ENCODE measurements at regions not wholly inside any gene's neighbourhood (a gene's known extent, or its start where the extent isn't known, plus 50 kb on each side); places are given as distances from the start of the nearest gene placed in this dataset.

- no peak overlapping the region for H3K27ac ChIP-seq (ENCODE audit: low read depth, low read length)
- no peaks in the 10 kb centered on the region for H3K27me3 ChIP-seq (ENCODE audit: insufficient read depth, low read length, poor library complexity, severe bottlenecking)
- H3K27ac Mint-ChIP-seq = no peak overlapping the region
- no peak overlapping the region for H3K4me3 ChIP-seq (ENCODE audit: low read length)
- DNase-seq = no peak
- no peaks in the 10 kb centered on the region for H3K36me3 ChIP-seq (ENCODE audit: insufficient read depth, low read length)
- no peaks in the 10 kb centered on the region for H3K4me1 Mint-ChIP-seq
- H3K36me3 Mint-ChIP-seq = no peaks in the 10 kb centered on the region
- H3K4me1 ChIP-seq (ENCODE audit: insufficient read depth, low read length) = no peaks in the 10 kb centered on the region
- H3K4me3 Mint-ChIP-seq = no peak overlapping the region
- CTCF ChIA-PET = no interaction called here
- H3K27me3 Mint-ChIP-seq = peaks cover 0 to 4% of the 10 kb centered on the region in 2 donors
- POLR2A ChIA-PET = no interaction called here
- H3K9me3 ChIP-seq (ENCODE audit: low read length) = no peaks in the 10 kb centered on the region
- no peaks in the 10 kb centered on the region for H3K9me3 Mint-ChIP-seq
These were observed 231.7 kb downstream of the MZT1 start for GRCh38 chr13:72495681-72496080.

DNA sequence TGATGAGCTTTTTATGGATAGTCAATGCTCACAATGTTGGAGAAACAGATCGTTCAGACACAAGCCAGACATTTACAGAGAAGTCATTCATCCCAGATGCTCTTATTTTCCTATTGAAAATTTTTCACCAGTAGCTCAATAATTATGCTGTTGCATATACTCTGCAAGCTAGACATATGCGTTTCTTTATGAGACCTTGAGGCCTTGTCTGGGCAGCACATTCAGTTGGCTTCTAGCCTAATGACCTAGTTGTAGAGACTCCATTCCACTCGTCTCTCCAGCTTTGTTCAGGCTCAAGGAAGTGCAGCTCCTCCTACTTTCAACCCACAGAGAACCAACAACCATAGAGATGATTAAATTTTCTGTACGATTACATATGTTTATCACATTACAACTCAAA lies 237.7 kb downstream of the MZT1 start:
- H3K36me3 ChIP-seq (ENCODE audit: insufficient read depth, low read length) = no peaks in the 10 kb centered on the region
- H3K27me3 ChIP-seq (ENCODE audit: insufficient read depth, low read length, poor library complexity, severe bottlenecking) = no peaks in the 10 kb centered on the region
- H3K4me1 ChIP-seq (ENCODE audit: insufficient read depth, low read length) = no peaks in the 10 kb centered on the region
- CTCF ChIA-PET = no interaction called here
- no peak overlapping the region for H3K4me3 ChIP-seq (ENCODE audit: low read length)
- POLR2A ChIA-PET = no interaction called here
- no peaks in the 10 kb centered on the region for H3K27me3 Mint-ChIP-seq
- H3K27ac ChIP-seq (ENCODE audit: low read depth, low read length) = no peak overlapping the region
- no peak overlapping the region for H3K27ac Mint-ChIP-seq
- no peak for DNase-seq
- H3K36me3 Mint-ChIP-seq = no peaks in the 10 kb centered on the region
- H3K9me3 Mint-ChIP-seq = peaks cover 0 to 3% (median 0%) of the 10 kb centered on the region in 5 donors
- no peak overlapping the region for H3K4me3 Mint-ChIP-seq
- H3K4me1 Mint-ChIP-seq = no peaks in the 10 kb centered on the region
- H3K9me3 ChIP-seq (ENCODE audit: low read length) = no peaks in the 10 kb centered on the region

DNA sequence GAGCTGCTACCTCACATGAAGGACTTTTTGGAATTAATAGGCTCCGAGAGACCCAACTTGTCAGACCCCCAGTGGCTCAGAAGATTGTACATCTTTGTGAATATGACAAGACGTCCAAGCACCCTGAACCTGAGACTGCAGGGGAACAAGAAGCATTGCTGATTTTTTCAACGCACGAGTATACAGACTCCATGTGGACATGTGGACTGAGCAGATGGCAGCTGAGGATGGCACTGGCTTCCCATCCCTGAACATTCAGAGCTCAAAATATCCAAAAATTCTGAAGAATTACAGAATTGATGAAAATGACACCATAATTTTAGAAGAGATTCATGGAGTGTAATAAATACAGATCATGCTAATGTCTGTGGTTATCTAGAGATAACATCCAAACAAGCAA lies 254.1 kb downstream of the MZT1 start:
- ChIA-PET POLR2A (no interaction called here), CTCF (no interaction called here)
- DNase-seq = no peak
- Histone ChIP-seq H3K36me3 (ENCODE audit: insufficient read depth, low read length) (no peaks in the 10 kb centered on the region), H3K9me3 (ENCODE audit: low read length) (no peaks in the 10 kb centered on the region), H3K4me3 (ENCODE audit: low read length) (no peak overlapping the region), H3K27ac (ENCODE audit: low read depth, low read length) (no peak overlapping the region), H3K4me1 (ENCODE audit: insufficient read depth, low read length) (no peaks in the 10 kb centered on the region), H3K27me3 (ENCODE audit: insufficient read depth, low read length, poor library complexity, severe bottlenecking) (no peaks in the 10 kb centered on the region)
- Mint-ChIP-seq H3K36me3 (no peaks in the 10 kb centered on the region), H3K9me3 (peaks cover 0 to 6% (median 2%) of the 10 kb centered on the region in 5 donors), H3K4me1 (no peaks in the 10 kb centered on the region), H3K27ac (no peak overlapping the region), H3K4me3 (no peak overlapping the region), H3K27me3 (peaks cover 0 to 2% of the 10 kb centered on the region in 2 donors)

DNA sequence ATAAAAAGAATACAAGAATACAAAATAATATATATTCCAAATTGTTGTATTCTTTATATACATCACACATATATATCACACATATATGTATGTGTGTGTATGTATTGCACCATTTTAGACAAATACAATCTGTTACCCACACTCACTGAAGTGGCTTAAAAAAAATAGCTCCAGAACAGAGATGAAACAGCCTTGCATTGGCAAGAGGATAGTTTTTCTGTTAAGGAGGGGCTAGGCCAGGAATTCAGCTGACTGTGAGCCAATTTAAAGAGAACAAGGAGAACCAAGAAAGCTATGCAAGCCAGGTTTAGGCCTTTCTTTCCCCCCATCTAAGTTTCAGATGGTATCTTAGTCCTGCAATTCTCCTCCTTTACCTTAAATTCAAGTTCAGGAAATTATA lies 257.5 kb downstream of the MZT1 start:
- no peaks in the 10 kb centered on the region for H3K4me1 ChIP-seq (ENCODE audit: insufficient read depth, low read length)
- H3K36me3 ChIP-seq (ENCODE audit: insufficient read depth, low read length) = no peaks in the 10 kb centered on the region
- Mint-ChIP-seq H3K27ac (no peak overlapping the region), H3K27me3 (peaks cover 0 to 2% of the 10 kb centered on the region in 2 donors), H3K9me3 (peaks cover 0 to 3% (median 0%) of the 10 kb centered on the region in 5 donors), H3K4me3 (no peak overlapping the region), H3K36me3 (no peaks in the 10 kb centered on the region), H3K4me1 (no peaks in the 10 kb centered on the region)
- DNase-seq = no peak
- no peak overlapping the region for H3K4me3 ChIP-seq (ENCODE audit: low read length)
- no peaks in the 10 kb centered on the region for H3K9me3 ChIP-seq (ENCODE audit: low read length)
- POLR2A ChIA-PET = no interaction called here
- no peak overlapping the region for H3K27ac ChIP-seq (ENCODE audit: low read depth, low read length)
- CTCF ChIA-PET = no interaction called here
- no peaks in the 10 kb centered on the region for H3K27me3 ChIP-seq (ENCODE audit: insufficient read depth, low read length, poor library complexity, severe bottlenecking)

DNA sequence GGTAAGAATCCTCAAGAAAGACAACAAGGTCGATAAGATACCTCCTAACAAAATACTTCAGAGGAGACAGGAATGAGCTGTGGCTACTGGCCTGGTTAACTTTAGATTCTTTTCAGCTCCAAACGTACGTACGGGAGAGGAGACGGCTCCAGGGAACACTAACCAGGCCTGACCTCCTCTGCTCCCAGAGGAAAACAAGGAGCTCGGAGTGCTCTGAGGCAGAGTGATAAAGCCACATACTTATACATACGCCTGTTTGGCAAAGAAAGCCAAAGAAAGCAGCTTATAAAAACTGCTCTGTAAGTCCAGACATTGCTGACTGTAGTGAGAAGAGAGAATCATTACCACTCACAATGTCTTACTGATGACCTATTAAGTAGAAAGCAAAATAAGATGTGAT lies 263.9 kb downstream of the MZT1 start:
- CTCF ChIA-PET = no interaction called here
- POLR2A ChIA-PET = no interaction called here
- peaks cover 0 to 5% (median 2%) of the 10 kb centered on the region in 5 donors for H3K9me3 Mint-ChIP-seq

DNA sequence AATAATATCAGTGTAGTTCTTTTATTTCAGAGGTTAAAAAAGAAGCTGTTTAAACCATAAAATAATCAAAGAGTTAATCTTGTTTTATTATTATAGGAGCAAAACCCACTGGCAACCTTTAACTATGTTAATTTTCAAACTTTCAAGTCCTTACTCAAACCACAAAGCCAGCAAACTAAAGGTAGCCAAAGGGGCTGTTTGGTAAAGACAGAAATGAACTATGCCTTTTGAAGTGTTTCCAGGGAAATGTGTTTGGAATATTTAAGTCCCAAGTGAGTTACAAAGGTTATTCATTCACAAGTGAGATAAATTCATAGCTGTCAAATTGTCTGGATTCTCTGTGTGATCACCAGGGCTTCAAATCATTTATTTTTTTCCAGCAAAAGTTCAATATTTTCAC lies 264.7 kb downstream of the MZT1 start:
- POLR2A ChIA-PET = no interaction called here
- Histone ChIP-seq H3K4me3 (ENCODE audit: low read length) (no peak overlapping the region), H3K27me3 (ENCODE audit: insufficient read depth, low read length, poor library complexity, severe bottlenecking) (no peaks in the 10 kb centered on the region), H3K4me1 (ENCODE audit: insufficient read depth, low read length) (no peaks in the 10 kb centered on the region), H3K27ac (ENCODE audit: low read depth, low read length) (no peak overlapping the region), H3K36me3 (ENCODE audit: insufficient read depth, low read length) (no peaks in the 10 kb centered on the region), H3K9me3 (ENCODE audit: low read length) (no peaks in the 10 kb centered on the region)
- CTCF ChIA-PET = no interaction called here
- no peak overlapping the region for H3K4me3 Mint-ChIP-seq
- H3K36me3 Mint-ChIP-seq = no peaks in the 10 kb centered on the region
- no peak for DNase-seq
- H3K9me3 Mint-ChIP-seq = peaks cover 0 to 5% (median 2%) of the 10 kb centered on the region in 5 donors
- no peaks in the 10 kb centered on the region for H3K4me1 Mint-ChIP-seq
- no peak overlapping the region for H3K27ac Mint-ChIP-seq
- H3K27me3 Mint-ChIP-seq = no peaks in the 10 kb centered on the region

More for the DNA sequence above, 263.9 kb downstream of the MZT1 start:
- no peaks in the 10 kb centered on the region for H3K36me3 ChIP-seq (ENCODE audit: insufficient read depth, low read length)
- Mint-ChIP-seq H3K4me3 (no peak overlapping the region), H3K27me3 (no peaks in the 10 kb centered on the region), H3K27ac (no peak overlapping the region), H3K36me3 (no peaks in the 10 kb centered on the region), H3K4me1 (no peaks in the 10 kb centered on the region)
- no peaks in the 10 kb centered on the region for H3K4me1 ChIP-seq (ENCODE audit: insufficient read depth, low read length)
- H3K4me3 ChIP-seq (ENCODE audit: low read length) = no peak overlapping the region
- no peaks in the 10 kb centered on the region for H3K9me3 ChIP-seq (ENCODE audit: low read length)
- no peak overlapping the region for H3K27ac ChIP-seq (ENCODE audit: low read depth, low read length)
- DNase-seq = no peak
- H3K27me3 ChIP-seq (ENCODE audit: insufficient read depth, low read length, poor library complexity, severe bottlenecking) = no peaks in the 10 kb centered on the region

- H3K27me3 ChIP-seq (ENCODE audit: insufficient read depth, low read length, poor library complexity, severe bottlenecking) = no peaks in the 10 kb centered on the region
- Mint-ChIP-seq H3K4me3 (no peak overlapping the region), H3K9me3 (peaks cover 0 to 5% (median 1%) of the 10 kb centered on the region in 5 donors), H3K4me1 (no peaks in the 10 kb centered on the region), H3K27me3 (no peaks in the 10 kb centered on the region), H3K27ac (no peak overlapping the region), H3K36me3 (no peaks in the 10 kb centered on the region)
- no peaks in the 10 kb centered on the region for H3K36me3 ChIP-seq (ENCODE audit: insufficient read depth, low read length)
- no peaks in the 10 kb centered on the region for H3K9me3 ChIP-seq (ENCODE audit: low read length)
- no peaks in the 10 kb centered on the region for H3K4me1 ChIP-seq (ENCODE audit: insufficient read depth, low read length)
- ChIA-PET CTCF (no interaction called here), POLR2A (no interaction called here)
- H3K27ac ChIP-seq (ENCODE audit: low read depth, low read length) = no peak overlapping the region
- no peak overlapping the region for H3K4me3 ChIP-seq (ENCODE audit: low read length)
- DNase-seq = no peak
These were observed 265.3 kb downstream of the MZT1 start for GRCh38 chr13:72462166-72462565.

- Histone ChIP-seq H3K9me3 (ENCODE audit: low read length) (no peaks in the 10 kb centered on the region), H3K27ac (ENCODE audit: low read depth, low read length) (no peak overlapping the region), H3K27me3 (ENCODE audit: insufficient read depth, low read length, poor library complexity, severe bottlenecking) (no peaks in the 10 kb centered on the region), H3K36me3 (ENCODE audit: insufficient read depth, low read length) (no peaks in the 10 kb centered on the region), H3K4me3 (ENCODE audit: low read length) (no peak overlapping the region), H3K4me1 (ENCODE audit: insufficient read depth, low read length) (no peaks in the 10 kb centered on the region)
- DNase-seq = no peak
- Mint-ChIP-seq H3K36me3 (no peaks in the 10 kb centered on the region), H3K27me3 (no peaks in the 10 kb centered on the region), H3K9me3 (peaks cover 0 to 6% (median 0%) of the 10 kb centered on the region in 5 donors), H3K4me3 (no peak overlapping the region), H3K27ac (no peak overlapping the region), H3K4me1 (no peaks in the 10 kb centered on the region)
- CTCF ChIA-PET = no interaction called here
- POLR2A ChIA-PET = no interaction called here
These were observed 268.7 kb downstream of the MZT1 start for GRCh38 chr13:72458701-72459100.

- H3K4me3 Mint-ChIP-seq = no peak overlapping the region
These were observed 270.3 kb downstream of the MZT1 start for GRCh38 chr13:72457151-72457550.

More at GRCh38 chr13:72457151-72457550, 270.3 kb downstream of the MZT1 start:
- H3K27me3 Mint-ChIP-seq = no peaks in the 10 kb centered on the region
- ChIA-PET POLR2A (no interaction called here), CTCF (no interaction called here)
- H3K9me3 Mint-ChIP-seq = peaks cover 0 to 6% (median 0%) of the 10 kb centered on the region in 5 donors
- no peaks in the 10 kb centered on the region for H3K36me3 Mint-ChIP-seq
- H3K27ac ChIP-seq (ENCODE audit: low read depth, low read length) = no peak overlapping the region
- no peaks in the 10 kb centered on the region for H3K27me3 ChIP-seq (ENCODE audit: insufficient read depth, low read length, poor library complexity, severe bottlenecking)
- no peaks in the 10 kb centered on the region for H3K36me3 ChIP-seq (ENCODE audit: insufficient read depth, low read length)
- H3K4me3 ChIP-seq (ENCODE audit: low read length) = no peak overlapping the region
- H3K4me1 ChIP-seq (ENCODE audit: insufficient read depth, low read length) = no peaks in the 10 kb centered on the region
- H3K9me3 ChIP-seq (ENCODE audit: low read length) = no peaks in the 10 kb centered on the region
- no peak for DNase-seq
- no peak overlapping the region for H3K27ac Mint-ChIP-seq
- no peaks in the 10 kb centered on the region for H3K4me1 Mint-ChIP-seq
